NOMO-1 (cell line): ENCODE measurements at regions not wholly inside any gene's neighbourhood (a gene's known extent, or its start where the extent isn't known, plus 50 kb on each side); places are given as distances from the start of the nearest gene placed in this dataset.

ENCODE experiments used
- DNase-seq, 2 experiments: peaks; one replicate each; lab custom pipeline; 2025; ENCODE audit not compliant: unreplicated experiment in 2 of 2; lab: John Stamatoyannopoulos, UW

- DNase-seq = no peak
Observed at GRCh38 chr20:58019850-58020625, 208.4 kb downstream of the ANKRD60 start.

- no peak for DNase-seq
Observed at GRCh38 chr20:58019027-58019849, 209.2 kb downstream of the ANKRD60 start.

- no peak for DNase-seq
Observed at GRCh38 chr20:58018590-58018989, 209.9 kb downstream of the ANKRD60 start.

- DNase-seq = no peak
Observed at GRCh38 chr20:58017970-58018530, 210.4 kb downstream of the ANKRD60 start.

GRCh38 chr20:58017231-58017969 is 211.1 kb downstream of the ANKRD60 start:
- peak in 1 of 2 experiments; percentile 2 for DNase-seq

GRCh38 chr20:58016779-58017178 is 211.7 kb downstream of the ANKRD60 start:
- no peak for DNase-seq

- DNase-seq = peak in 1 of 2 experiments; percentile 62
Observed at GRCh38 chr20:58014628-58015315, 213.7 kb downstream of the ANKRD60 start.

GRCh38 chr20:58012731-58013510 is 215.5 kb downstream of the ANKRD60 start:
- no peak for DNase-seq

GRCh38 chr20:58011947-58012610 is 216.4 kb downstream of the ANKRD60 start:
- DNase-seq = no peak

GRCh38 chr20:58011106-58011946 is 217.1 kb downstream of the ANKRD60 start:
- DNase-seq = no peak

- DNase-seq = no peak
Observed at GRCh38 chr20:58010666-58011065, 217.8 kb downstream of the ANKRD60 start.

- no peak for DNase-seq
Observed at GRCh38 chr20:58010186-58010585, 218.3 kb downstream of the ANKRD60 start.

- no peak for DNase-seq
Observed at GRCh38 chr20:58008866-58009265, 219.6 kb downstream of the ANKRD60 start.

- DNase-seq = no peak
Observed at GRCh38 chr20:58008413-58008812, 220.0 kb downstream of the ANKRD60 start.

- no peak for DNase-seq
Observed at GRCh38 chr20:58007947-58008346, 220.5 kb downstream of the ANKRD60 start.

GRCh38 chr20:58006346-58007316 is 221.8 kb downstream of the ANKRD60 start:
- DNase-seq = no peak
